Sigmoid colon (tissue), 4 donors: ENCODE measurements at regions not wholly inside any gene's neighbourhood (a gene's known extent, or its start where the extent isn't known, plus 50 kb on each side); places are given as distances from the start of the nearest gene placed in this dataset.

Experiments used
- EP300 ChIP-seq, 4 donors: sonication (generic); formaldehyde crosslinking; IDR thresholded peaks; one replicate each; pipeline ENCODE4 v1.6.1; 2017; ENCODE audit warnings: antibody characterized with exemption in 4 of 4
- POLR2A ChIP-seq, 2 donors: fragments of 450-650 bp; IDR thresholded peaks; one replicate each; pipeline ENCODE4 v1.6.1; 2016; ENCODE audit warnings: antibody characterized with exemption in 2 of 2, mild to moderate bottlenecking in 2 of 2, moderate library complexity in 2 of 2
- POLR2AphosphoS5 ChIP-seq, 4 donors: sonication (generic); formaldehyde crosslinking; IDR thresholded peaks; one replicate each; pipeline ENCODE4 v1.6.1; 2017; ENCODE audit warnings: antibody characterized with exemption in 4 of 4
- TF ChIP-seq, protein P1 (sequence below), 4 experiments: fragments of 450-650 bp in 3 of 4; fragments of 200-600 bp in 1 of 4; IDR thresholded peaks; one replicate each; pipeline ENCODE4 v1.5.1; 2016 to 2019; ENCODE audit warnings: antibody characterized with exemption in 4 of 4, mild to moderate bottlenecking in 3 of 4, moderate library complexity in 2 of 4

DNA sequence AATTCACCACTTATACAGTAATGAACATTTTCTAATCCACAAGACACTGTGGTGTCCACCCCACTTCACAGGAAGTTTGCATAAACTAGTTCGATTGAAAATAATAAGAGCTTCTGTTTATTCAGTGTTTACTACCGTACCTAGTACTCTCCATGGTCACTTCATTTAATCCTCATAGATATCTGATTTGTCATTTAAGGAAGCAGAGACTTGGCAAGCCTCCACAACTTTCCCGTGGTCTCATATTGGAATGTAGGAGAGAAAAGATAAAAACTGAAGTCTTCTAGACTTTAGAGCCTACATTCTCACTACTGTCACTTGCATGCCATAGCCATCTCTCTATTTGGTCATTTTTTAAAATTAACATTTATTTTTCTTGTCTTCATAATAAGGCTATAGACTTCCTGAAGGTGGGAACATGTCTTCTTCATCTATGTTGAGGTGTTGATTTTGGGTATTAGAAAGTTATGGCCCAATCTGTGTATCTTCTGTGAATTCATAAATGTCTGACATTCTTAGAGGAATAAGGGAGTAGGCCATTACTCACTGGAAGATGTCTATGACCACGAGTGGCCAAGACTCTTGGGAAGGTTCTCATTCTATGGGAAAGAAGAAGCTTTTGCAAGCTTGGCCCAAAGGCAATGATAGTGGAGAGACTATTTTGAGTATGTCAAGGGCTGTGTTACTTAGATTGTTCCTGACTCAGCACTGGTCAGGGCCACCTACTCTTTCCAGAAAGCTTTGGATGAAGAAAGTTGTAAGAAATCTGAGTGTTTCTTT lies 423.7 kb downstream of the LRIG3 start:
- no peak for TF ChIP-seq POLR2A (IDR thresholded peaks at IDR 0.05)
- TF ChIP-seq, protein P1, sequence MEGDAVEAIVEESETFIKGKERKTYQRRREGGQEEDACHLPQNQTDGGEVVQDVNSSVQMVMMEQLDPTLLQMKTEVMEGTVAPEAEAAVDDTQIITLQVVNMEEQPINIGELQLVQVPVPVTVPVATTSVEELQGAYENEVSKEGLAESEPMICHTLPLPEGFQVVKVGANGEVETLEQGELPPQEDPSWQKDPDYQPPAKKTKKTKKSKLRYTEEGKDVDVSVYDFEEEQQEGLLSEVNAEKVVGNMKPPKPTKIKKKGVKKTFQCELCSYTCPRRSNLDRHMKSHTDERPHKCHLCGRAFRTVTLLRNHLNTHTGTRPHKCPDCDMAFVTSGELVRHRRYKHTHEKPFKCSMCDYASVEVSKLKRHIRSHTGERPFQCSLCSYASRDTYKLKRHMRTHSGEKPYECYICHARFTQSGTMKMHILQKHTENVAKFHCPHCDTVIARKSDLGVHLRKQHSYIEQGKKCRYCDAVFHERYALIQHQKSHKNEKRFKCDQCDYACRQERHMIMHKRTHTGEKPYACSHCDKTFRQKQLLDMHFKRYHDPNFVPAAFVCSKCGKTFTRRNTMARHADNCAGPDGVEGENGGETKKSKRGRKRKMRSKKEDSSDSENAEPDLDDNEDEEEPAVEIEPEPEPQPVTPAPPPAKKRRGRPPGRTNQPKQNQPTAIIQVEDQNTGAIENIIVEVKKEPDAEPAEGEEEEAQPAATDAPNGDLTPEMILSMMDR (IDR thresholded peaks at IDR 0.05), result no peak
- no peak for TF ChIP-seq POLR2AphosphoS5 (IDR thresholded peaks at IDR 0.05)
- no peak for TF ChIP-seq EP300 (IDR thresholded peaks at IDR 0.05)
